ENCODE measurements at regions not wholly inside any gene's neighbourhood (a gene's known extent, or its start where the extent isn't known, plus 50 kb on each side); places are given as distances from the start of the nearest gene placed in this dataset.
"Not testable (repeated sequence)": the region's sequence is repeated elsewhere in the genome, so short reads cannot be mapped to it uniquely, and the experiment has no call there.

DNA sequence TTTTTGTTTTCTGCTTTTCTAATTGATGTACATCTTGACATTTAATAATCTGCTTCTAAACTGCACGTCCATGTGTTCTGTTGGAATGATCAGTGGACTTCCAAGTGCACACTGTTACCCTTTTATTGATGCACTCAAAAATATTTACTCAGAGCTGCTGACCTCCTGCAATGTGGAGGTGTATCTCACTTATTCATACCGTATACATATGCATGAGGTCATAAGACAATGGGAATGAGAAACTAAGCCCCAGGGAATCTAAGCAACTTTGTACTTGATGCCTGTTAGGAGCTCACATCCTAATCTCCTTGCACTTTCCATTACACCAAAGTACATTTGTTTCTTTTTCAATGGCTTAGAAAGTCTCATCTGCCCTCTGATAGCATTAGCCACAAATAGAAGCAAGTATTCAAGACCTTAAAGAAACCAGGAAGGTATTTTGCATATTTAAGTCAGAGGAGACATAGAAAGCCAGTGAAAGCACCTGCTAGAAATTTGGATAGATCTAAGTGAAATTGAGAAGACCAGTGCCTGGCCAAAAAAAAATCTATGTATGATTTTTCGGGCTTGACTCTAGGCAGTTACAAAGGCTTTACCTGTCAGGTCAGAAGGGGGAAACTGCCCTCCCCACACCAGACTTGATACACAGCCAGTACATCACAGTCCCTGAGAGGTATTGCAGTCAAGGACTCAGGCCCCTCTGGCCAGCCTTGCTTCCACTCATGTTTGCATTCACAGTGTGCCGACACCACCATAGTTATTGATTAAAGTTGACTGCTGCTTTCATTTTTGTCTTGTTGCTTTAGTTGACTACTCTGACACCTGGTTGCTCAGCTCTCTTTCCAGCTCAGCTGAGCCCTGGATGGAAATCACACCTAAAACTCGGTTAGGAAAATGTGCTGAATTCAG, 391.7 kb upstream of the CYRIA start:
- no peak for DNase-seq

DNA sequence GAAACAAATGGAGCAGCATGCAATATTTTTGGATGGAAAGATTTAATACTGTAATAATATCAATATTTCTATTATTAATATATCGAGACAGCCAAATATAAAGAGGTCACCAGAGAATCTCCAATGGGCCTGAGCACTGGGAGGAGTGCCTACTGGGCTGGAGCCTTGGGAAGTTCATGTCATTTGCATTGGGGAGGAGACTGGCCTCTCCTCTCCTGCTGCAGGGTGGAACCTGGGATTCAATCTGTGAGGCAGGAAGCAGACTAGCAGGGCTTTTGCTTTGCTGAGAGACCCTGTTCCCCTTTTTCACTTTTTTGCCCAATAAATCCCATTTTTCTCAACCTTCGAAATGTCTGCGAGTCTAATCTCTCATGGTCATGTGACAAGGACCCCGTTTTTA, 390.6 kb upstream of the CYRIA start:
- no peak for DNase-seq

DNA sequence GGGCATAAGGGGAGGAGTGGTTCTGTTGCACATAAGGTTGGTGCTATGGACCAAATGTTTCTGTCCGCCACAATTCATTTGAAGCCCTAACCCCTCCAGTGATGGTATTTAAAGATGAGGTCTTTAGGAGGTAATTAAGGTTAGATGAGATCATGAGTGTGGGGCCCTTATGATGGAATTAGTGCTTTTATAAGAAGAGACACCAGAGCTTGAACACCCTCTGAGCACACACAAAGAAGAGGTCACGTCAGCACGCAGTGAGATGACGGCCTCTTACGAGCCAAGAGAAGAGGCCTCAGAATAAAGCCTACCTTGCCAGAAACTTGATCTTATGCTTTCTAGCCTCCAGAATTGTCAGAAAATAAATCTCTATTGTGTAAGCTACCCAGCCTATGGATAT, 386.4 kb upstream of the CYRIA start:
- no peak for DNase-seq

DNA sequence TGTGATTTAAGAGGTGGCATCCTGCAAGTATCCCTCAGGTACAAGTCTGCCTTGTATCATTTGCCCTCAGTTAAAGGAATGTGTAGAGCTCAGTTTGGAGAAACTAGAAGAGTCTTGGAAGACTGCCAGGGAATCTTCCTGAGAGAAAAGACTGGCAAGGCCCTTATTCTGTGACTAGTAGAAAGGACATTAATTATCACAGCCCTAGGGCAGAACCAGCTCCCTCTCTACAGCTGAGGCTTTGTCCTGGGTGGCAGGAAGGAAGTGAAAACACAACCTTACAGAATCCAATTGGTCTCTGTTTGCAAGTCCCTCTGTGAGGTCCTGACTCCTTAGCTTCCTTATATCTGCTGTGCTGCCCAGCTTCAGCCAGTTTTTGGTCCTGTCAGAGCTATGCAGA, 385.9 kb upstream of the CYRIA start:
- no peak for DNase-seq

DNA sequence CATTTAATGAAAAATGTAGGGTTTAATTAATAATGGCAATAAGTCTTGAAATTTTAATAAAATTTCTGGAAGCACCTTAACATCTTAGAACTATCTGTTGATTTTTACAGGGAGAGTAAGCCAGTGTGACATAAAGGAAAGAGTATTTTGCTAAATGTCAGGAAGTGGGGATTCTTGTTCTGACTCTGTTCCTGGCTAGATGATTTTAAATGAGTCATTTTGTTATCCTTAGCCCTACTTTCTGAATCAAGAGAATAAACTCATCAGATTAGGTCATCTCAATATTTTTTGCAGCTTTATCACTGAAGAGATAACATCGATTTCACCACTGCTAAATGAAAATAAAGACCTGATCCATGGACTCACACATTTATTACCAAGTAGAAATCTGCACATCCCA, 377.5 kb upstream of the CYRIA start:
- DNase-seq, result no peak

DNA sequence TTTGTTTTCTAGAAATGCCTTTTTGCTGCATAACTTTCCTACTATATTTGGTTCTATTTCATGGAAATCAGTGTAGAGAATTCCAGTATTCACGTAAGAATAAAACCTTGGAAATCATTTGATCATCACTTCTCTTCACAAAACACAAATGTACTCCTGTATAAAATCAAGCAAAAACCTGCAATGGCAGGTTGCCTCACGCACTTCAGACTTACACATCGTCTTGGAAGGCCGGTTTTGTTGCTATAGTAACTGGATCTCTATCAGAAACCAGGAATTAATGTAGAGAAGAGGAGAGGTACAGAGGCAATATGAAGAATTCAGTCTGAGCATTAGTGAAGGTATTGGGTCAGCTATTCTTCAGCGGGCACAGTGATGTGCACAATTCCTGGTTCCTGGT, 370.7 kb upstream of the CYRIA start:
- no peak for DNase-seq

DNA sequence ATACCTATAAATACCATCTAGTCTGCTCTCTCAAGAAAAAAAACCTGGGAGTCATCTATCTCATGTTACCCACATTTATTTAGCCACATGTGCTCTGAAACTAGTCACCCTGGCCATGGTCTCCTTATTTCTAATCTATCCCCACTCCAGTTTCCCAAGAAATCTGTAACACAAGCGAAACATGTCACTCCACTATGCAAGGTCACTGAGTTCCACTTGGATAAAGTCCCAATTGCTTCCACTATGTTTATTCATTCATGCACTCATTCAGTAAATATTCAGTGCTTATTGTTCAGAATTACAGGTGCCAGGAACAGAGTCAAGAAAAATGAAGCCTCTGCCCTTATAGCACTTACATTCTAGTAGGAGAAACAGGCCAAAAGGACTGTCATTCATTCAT, 369.4 kb upstream of the CYRIA start:
- no peak for DNase-seq

DNA sequence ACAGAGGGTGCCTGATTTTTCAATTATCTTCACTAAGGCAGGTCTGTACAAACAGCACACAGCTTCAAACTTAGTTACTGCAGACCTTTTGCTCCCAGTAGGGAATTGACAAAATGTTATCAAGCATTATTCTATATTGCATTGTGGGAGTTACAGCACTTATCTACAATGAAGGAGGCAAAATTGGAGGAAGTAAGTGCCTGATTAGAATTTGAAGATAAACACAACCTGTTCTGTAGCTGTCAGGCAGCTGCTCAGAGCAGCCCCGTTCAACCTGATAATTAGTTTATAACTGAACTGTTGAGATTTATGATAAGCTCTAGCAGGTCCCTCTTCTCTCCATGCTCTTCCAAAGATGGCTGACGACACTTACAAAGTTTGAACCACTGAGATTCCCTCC, 364.4 kb upstream of the CYRIA start:
- no peak for DNase-seq

DNA sequence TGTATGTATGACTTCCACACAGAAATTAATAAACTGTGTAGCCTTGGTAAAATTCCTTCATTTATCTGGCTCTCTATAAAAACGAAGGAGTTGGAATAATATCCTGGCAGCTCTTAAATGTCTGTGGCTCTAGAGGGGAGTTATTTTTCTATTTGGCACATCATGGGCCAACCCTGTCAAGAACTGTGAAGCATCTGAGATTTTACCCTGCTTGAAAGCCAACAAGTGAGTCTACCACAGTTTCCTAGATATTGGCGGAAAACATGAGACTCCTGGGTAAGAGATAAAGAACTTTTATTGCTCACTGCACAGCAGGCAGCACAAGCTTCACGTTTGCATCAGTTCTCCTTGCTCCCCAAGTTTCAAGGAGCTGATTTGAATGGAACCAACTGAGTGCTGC, 346.7 kb upstream of the CYRIA start:
- no peak for DNase-seq

DNA sequence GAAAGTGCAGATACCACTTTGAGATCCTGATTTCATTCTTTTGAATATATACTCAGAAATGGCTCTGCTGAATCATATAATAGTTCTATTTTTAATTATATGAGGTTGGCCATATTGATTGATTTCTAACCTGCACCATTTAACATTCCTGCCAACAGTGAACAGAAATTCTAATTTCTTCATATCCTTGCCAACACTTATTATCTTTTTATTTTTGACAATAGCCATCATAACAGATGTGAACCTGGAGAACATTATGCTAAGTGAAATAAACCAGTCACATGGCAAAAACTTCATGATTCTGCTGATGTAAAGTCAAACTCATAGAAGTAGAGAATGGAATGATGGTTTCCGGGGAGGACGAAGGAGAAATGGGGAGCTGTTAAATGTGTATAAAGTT, 344.5 kb upstream of the CYRIA start:
- no peak for DNase-seq

DNA sequence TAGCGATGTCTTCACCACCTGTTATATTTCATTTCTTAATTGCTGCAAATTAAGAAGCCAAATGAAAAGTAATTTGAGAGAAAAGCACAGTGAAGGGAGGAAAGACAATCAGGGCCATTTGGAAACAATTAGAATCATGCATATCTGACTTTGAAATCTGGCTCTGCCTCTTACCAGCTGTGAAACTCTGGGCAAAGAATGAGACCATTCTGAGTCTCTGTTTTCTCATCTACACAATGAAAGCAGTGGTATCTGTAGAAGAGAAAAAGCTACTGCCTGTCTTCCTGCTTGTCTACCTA, 334.5 kb upstream of the CYRIA start:
- DNase-seq, result no peak

DNA sequence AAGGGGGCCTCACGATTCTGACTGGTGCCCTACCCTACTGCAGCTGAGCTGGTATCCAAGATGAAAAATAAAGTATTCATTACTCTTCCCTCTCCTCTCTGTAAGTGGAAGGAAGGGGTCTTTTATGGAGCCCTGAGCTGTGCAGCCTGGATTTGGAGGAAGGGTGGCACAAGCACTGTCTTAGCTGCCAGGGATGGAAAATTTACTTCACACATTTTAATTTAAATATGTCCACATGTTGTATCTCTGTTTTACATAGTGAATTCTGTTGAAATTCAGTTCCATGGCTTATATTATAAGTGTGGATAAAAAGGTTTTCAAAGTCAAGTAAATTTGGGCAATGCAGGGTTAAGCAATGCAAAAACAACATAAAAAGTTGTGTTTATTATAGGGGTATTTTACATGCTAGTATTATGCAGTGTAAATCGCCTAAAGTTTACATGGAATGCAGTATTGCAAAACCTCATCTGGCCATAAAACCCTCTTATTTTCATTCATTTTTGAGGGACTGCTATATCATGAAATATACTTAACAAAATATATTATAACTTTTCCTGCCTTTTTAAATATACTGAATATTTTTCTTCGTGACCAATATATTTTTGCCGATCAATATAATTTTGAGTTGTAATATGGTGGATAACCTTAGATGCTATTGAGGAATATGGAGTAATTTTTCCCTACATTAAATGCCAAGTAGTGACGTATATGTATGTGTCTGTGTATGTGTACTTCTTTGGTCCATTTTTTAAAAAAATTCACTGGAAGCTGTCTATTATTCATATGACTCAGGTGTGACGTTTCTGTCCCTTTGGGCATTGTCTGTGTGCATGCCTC, 333.9 kb upstream of the CYRIA start:
- no peak for DNase-seq

DNA sequence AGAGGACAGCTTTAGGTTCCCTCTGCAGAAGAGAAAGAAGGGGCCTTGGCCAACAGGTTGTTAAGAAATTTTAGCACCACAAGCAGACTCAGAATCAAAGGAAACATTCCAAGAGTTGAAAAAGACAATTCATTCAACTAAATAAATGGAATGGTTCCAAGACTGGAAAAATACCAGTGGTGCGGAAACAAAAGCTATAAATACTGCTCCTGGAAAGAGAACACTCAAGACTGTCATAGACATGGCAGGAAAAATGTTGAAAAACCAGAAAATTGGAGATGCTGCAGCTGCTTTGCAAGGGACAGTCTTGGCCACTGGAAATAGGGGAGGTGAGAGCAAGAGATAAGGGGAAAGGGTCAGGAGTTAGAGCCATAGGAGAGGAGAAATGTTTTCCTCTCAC, 312.7 kb upstream of the CYRIA start:
- no peak for DNase-seq

DNA sequence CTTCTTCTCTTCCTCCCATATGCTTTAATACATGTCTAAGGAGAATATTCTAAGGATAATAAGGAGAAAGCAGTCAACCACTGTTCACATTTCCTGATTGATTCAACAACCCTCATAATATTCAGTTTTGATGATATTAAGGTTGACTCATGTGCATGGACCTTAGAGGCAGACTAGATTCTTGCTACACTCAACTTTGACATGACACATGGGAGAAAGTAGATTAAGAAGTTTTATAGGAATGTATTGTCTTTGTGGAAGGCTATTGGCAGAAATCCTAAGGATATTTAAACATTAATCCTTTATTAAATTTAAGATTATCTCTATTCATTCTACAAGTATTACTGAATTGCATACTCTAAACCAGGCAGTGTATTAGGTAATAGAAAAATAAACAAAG, 309.1 kb upstream of the CYRIA start:
- DNase-seq, result no peak

DNA sequence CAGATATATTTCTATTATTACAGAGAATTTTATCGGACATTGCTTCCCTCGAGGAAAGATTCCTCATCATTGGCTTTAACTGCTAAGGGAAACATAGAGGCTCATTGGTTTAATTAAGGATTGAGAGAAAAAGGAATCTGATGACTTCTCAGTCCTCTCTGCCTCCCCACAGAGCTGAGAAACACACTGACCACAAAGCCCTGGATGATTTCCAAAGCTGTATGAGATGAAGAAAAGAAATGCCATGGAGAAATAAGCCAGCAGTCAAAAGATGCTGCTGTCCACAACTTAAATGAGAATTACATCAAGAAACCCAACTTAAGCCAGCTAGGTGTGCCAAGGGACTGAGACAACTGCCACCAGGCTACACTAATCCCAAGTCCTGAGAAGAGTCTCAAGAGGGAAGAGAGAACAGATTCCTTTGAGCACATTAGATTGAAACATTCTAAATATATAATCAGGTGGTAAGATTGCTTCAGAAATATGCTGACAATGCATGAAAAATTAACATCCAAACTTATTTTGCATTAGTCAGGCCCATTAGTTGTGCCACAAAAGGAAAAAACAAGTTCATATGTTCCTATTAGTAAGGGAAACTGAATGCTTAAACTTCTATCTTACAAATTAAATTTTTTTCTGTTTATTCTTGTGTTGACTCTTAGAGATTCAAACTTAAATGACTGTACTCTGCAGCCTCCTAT, 308.1 kb upstream of the CYRIA start:
- no peak for DNase-seq

DNA sequence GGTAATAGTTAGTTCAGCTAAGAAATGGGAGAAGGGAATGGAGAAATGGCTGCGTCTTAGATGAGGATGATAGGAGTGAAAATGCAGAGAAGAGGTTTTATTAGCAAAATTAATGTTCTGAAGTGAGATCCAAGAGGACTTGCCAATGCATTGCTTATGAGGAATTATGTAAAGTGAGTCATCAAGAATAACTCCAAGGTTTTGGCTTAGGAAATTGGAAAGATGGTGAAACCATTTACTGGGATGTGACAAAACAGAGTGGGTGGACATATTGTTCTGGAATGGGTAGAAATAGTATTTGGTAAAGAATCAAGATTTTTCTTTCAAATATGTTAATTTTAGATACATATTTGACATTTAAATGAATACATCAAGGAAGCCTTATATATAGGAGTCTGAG, 306.6 kb upstream of the CYRIA start:
- no peak for DNase-seq

DNA sequence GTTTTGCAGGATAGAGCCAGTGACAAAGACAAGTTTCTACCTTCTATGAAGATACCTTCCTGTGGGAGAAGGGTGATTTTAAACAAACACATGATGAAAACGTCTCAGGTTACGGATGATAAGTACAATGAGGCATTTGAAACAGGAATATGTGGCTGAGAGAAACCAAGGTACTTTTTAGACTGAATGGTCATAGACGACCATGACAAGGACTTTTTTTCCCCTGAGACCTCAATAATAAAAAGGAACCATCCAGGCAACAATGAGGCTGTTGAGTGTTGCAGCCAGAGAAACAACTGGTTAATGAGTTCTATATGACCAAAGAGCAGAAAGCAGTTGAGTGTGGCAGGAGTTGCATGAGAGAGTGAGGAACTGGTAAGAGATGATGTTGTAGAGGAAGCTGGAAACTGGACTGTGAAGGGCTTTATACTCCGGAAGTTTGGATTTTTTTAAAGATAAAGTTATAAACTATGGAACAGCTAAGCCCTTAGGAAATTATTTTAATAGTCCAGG, 306.1 kb upstream of the CYRIA start:
- DNase-seq, result no peak

DNA sequence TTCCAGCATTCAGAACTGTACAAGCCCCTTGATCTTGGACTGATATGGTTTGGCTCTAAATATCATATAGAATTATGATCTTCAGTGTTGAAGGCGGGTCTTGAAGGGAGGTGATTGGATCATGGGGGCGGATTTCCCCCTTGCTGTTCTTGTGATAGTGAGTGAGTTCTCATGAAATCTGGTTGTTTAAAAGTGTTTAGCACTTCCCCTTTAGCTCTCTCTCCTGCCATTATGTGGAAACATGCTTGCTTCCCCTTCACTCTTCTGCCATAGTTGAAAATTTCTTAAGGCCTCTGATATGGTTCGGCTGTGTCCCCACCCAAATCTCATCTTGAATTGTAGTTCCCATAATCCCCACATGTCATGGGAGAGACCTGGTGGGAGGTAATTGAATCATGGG, 305.3 kb upstream of the CYRIA start:
- not testable (repeated sequence) for DNase-seq

DNA sequence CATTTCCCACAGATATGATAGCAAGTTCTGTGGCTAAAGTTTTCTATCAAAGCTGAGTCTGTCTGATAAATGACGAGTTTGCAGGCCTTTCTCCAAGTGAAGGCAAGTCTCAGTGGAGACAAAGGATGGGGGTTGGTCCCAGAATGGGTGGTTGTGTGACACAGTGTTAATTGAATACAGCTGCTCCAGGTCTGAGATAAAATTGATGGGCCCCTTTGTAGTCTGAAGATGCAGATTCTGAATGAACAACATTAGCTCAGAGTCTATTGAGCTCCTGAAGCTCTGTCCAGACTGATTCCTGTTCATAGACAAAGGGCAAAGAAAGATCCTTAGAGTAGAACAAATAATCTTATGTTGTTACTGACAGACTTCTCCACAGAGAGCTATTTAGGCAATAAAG, 296.9 kb upstream of the CYRIA start:
- DNase-seq, result no peak

DNA sequence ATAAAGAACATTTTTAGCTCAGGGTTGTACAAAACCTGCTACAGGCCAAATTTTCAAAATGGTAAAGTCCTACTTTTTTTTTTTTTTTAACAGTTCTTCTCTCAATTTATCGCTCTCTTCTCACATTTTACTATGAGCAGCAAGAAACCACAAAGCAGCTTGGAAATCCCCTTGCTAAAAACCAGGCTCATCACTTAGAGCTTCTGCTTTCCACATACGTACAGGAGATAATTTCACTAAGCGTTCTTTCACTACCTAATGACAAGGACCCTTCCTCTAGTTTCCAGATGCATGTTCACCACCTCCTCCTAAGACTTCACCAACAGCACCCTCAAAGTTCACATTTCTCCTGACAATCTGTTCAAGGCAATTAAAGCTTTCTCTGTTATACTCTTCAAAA, 294.9 kb upstream of the CYRIA start:
- no peak for DNase-seq

DNA sequence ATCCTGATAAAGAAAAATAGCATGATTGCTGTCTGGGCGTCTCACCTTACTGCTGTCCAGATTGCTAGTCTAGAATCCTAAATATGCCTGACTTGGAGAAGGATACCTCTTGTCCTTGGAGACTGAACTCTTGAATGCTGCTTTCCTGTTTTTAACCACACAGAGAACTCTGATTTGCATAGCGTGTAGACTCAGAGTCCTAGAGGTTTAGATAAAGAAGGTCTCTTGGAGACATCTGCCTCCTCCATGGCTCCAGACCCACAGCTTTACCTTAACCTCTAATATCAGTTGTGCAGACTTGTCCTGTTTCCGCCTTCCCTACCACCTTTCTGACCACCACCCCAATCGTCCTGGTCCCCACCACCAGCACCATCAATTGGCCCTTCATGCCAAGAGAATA, 292.6 kb upstream of the CYRIA start:
- no peak for DNase-seq

DNA sequence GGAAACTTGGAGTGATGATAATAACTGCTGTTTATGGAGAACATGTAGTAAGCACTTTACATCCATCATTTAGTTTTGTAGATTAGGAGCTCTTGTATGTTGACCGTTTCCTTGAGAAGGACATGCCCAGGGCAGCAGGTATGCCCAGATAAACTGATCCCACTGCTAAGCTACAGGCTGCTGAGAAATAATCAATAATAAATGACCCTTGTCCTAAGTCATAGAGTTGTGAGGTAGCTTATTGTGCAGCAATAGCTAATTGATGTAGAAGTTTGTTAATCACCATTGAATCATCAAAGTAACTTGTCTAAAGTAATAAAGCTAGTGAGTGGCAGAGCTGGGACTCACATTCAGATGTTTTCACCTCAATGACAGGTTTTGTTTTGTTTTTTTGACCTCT, 287.2 kb upstream of the CYRIA start:
- no peak for DNase-seq

DNA sequence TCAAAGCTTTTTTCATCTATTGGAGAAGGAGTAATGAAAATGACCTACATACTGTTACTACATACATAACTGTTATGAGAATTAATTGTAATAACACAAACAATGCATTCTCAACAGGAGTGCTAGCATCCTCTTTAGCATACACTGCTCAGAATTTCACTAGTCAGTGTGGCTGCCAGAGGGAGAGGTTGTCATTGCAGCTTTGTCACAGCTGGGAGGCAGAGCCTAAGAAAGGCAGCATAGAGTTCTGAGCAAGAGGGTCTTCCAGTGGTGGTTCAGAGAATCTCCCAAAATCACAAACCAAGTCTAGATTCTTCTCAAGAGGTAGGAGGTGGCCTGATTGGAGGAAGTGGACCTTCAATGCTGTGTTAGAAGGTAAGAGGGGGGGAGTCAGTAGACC, 286.7 kb upstream of the CYRIA start:
- no peak for DNase-seq

DNA sequence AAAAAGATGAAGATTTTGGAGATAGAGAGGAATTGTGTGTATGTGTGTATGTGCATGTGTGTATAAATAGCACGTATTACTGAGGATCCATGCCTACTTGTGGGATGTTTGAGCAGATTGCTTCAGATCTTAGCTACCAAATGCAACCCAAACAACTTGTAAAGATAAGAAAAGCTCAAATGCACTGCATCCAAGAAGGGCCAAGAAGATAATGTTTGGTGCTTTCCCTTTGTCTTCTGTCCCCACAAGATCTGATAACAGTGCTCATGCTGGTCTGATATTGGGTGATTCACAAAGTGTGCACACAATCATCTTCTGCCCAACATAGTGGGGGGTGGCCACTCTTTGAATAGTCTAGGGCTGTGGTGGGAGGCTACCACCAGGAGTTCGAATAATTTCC, 284.8 kb upstream of the CYRIA start:
- DNase-seq, result no peak

All from activated T-cell treated with anti-CD3 and anti-CD28 coated beads, Interleukin-2, amount 50 U/mL, for 48 hours (primary cell).